Activated naive CD4-positive, alpha-beta T cell treated with anti-CD3 and anti-CD28 coated beads, Interleukin-2, amount 50 U/mL, for 72 hours (primary cell): ENCODE measurements at regions not wholly inside any gene's neighbourhood (a gene's known extent, or its start where the extent isn't known, plus 50 kb on each side); places are given as distances from the start of the nearest gene placed in this dataset.
"Not testable (repeated sequence)": the region's sequence is repeated elsewhere in the genome, so short reads cannot be mapped to it uniquely, and the experiment has no call there.

Experiments
- ATAC-seq, 2 donors: fragments of 150-1000 bp; cut with Tn5 transposase; 2 replicates each; pipeline ENCODE4 v1.10.0; 2021; ENCODE audit warnings: mild to moderate bottlenecking in 2 of 2, moderate library complexity in 2 of 2
- DNase-seq, 2 donors: peaks; one replicate each; pipeline ENCODE4 v3.0.0; 2021 to 2022; ENCODE audit warnings: low spot score in 2 of 2
- H3K27ac Mint-ChIP-seq, 2 donors: one replicate each; pipeline ENCODE4 v1.8.0; 2022; ENCODE audit warnings: mild to moderate bottlenecking in 2 of 2, mixed read lengths in 2 of 2
- H3K36me3 Mint-ChIP-seq, 2 donors: one replicate each; pipeline ENCODE4 v1.8.0; 2022; ENCODE audit warnings: mixed read lengths in 2 of 2
- H3K9me3 Mint-ChIP-seq, 2 donors: one replicate each; pipeline ENCODE4 v1.8.0; 2022; ENCODE audit warnings: mixed read lengths in 2 of 2

DNA sequence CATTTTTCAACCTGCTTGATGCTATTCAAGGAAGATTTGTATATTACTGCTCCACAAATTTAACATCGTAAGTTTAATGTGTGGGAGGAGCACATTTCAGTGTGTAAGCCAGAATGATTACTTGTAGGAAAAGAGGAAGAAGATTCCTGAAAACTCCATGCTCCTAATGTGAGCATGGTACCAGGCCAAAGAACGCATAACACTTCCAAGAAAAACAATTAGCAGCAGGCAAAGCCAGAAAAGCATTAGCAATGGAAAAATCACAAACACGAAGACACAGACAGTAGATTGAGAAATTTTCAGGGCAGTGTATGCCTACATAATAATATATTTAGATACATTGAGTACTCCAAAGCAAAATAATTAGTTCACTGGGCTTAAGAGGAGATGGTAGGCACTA lies 96.6 kb upstream of the CBLB start:
- Mint-ChIP-seq H3K36me3 (peaks cover 0 to 12% of the 10 kb centered on the region in 2 donors), H3K27ac (no peak overlapping the region), H3K9me3 (peaks cover 3 to 12% of the 10 kb centered on the region in 2 donors)
- no peak for DNase-seq
- no peak for ATAC-seq

DNA sequence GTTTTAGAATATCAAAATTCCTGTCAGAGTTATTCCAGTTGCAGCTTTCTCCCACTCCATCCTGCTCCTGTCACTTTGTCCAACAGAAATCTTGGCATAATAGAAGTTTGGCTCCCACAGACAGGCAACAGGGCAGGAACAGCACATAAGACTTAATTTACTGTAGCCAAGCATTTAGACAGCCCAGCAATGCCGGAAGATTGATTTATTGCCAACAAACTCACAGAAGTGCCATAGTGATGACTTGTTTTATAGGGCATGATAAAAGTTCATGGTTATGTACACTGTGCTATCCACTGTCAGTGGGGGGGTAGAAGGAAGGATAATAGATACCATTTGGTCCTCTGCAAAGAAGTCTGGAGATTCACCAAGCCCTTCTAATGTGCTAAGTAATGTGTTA lies 98.3 kb upstream of the CBLB start:
- Mint-ChIP-seq H3K36me3 (peaks cover 15 to 29% of the 10 kb centered on the region in 2 donors), H3K9me3 (peaks cover 18 to 25% of the 10 kb centered on the region in 2 donors), H3K27ac (no peak overlapping the region)
- ATAC-seq (no peak), DNase-seq (no peak)

DNA sequence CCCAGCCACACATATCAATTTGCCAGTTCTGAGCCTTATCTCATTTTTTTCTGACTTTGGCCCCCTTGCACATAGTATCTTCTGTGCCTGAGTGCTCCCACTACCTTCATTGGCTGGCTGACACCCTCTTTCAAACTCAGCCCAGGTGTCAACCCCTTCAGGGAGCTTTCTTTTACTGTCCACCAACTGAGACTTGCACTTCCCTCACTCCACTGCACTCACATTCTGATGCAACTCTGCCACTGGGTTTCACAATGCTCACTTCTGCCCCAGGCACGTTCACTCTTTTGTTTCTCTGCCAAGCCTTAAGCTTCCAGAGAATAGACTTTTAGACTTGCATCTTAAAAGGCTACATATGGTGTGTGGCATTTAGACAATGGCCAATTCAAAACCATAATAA lies 101.5 kb upstream of the CBLB start:
- ATAC-seq (no peak), DNase-seq (no peak)
- H3K27ac Mint-ChIP-seq = no peak overlapping the region
- H3K9me3 Mint-ChIP-seq = peaks cover 21 to 29% of the 10 kb centered on the region in 2 donors
- peaks cover 18 to 28% of the 10 kb centered on the region in 2 donors for H3K36me3 Mint-ChIP-seq

DNA sequence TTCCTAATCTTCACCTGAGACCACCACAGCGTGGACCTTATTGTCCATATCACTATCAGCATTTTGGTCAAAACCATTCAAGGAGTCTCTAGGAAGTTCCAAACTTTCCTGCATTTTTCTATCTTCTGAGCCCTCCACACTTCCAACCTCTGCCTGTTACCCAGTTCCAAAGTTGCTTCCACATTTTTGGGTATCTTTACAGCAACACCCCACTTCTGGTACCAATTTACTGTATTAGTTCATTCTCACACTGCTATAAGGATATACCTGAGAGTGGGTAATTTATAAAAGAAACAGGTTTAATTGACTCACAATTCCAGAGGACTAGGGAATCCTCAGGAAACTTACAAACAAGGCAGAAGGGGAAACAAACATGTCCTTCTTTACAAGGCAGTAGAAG lies 103.3 kb upstream of the CBLB start:
- peaks cover 21 to 29% of the 10 kb centered on the region in 2 donors for H3K9me3 Mint-ChIP-seq
- H3K36me3 Mint-ChIP-seq = peaks cover 18 to 28% of the 10 kb centered on the region in 2 donors
- no peak overlapping the region for H3K27ac Mint-ChIP-seq
- DNase-seq (no peak), ATAC-seq (no peak)

DNA sequence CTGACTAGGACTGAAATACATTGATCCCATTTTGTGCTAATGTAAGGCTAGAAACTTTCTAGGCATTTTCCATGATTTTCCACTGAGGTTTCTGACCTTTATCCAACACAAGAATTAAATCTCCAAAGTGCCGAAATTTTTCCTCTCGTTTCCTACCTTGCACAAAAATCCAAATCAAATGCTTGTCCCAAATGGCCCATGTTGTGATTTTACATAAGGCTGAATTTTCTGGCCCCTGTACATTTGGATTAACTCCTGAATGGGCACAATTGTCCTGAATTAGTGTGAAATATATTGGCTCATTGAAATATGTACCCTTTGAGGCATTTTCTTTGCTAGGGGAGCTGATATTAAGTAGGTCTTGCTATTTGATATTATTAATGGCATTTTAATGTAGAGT lies 105.6 kb upstream of the CBLB start:
- Mint-ChIP-seq H3K27ac (no peak overlapping the region), H3K9me3 (peaks cover 21 to 29% of the 10 kb centered on the region in 2 donors), H3K36me3 (peaks cover 18 to 28% of the 10 kb centered on the region in 2 donors)
- DNase-seq = no peak
- ATAC-seq = no peak

DNA sequence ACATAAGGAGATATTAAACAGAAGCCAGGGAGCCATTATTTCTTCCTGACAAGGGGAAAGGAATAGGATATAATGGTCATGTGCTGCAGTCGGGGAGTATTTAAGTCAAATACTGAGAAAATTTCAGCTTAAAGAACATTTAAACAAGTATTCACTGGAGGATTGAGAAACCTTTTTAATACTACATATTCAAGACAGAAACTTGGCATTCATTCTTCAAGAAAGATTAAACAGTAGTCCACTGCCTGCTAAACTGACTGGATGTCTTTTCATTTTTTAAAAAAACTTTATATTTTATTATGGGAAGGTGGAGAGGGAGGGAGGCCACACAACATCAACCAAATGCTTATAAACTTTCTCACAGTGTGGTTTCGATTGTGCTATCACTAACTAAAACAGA lies 107.4 kb upstream of the CBLB start:
- H3K27ac Mint-ChIP-seq = no peak overlapping the region
- DNase-seq = no peak
- H3K9me3 Mint-ChIP-seq = peaks cover 12 to 13% of the 10 kb centered on the region in 2 donors

DNA sequence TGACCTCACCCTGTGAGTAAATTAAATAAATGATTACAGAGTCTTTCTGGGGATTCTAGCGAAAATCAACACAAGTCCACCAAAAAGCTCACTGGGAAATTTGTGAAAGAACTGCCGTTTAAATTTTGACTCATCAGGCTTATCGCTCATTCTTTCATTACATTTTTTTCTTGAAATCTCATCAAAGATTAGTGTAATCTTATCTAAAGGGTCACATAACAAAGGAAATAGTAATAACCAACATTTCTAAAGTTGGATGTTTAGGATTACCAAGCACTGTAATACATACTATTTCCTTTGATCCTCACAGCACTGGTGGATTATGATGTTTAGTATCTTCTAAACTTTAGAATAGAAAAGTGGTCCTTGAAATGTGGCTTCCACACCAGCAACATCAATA lies 111.1 kb upstream of the CBLB start:
- ATAC-seq = no peak
- no peaks in the 10 kb centered on the region for H3K36me3 Mint-ChIP-seq

More for the DNA sequence above, 107.4 kb upstream of the CBLB start:
- no peak for ATAC-seq
- peaks cover 12 to 14% of the 10 kb centered on the region in 2 donors for H3K36me3 Mint-ChIP-seq

DNA sequence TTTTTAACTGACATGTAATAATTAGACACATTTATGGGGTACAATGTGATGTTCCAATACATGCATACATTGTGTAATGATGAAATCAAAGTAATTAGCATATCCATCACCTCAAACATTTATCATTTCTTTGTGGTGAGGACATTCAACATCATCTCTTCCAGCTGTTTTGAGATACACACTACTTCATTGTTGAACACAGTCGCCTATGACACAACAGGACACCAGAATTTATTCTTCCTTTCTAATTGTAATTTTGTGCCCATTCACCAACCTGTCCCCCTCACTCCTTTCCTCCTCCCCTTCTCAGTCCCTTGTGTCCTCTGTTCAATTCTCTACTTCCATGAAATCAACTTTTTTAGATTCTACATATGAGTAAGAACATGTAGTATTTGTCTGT lies 113.4 kb upstream of the CBLB start:
- Mint-ChIP-seq H3K9me3 (peaks cover 4 to 12% of the 10 kb centered on the region in 2 donors), H3K36me3 (peaks cover 0 to under 1% of the 10 kb centered on the region in 2 donors), H3K27ac (no peak overlapping the region)
- DNase-seq (no peak), ATAC-seq (no peak)

More for the DNA sequence above, 111.1 kb upstream of the CBLB start:
- DNase-seq = no peak
- Mint-ChIP-seq H3K27ac (no peak overlapping the region), H3K9me3 (peaks cover 0 to 6% of the 10 kb centered on the region in 2 donors)

DNA sequence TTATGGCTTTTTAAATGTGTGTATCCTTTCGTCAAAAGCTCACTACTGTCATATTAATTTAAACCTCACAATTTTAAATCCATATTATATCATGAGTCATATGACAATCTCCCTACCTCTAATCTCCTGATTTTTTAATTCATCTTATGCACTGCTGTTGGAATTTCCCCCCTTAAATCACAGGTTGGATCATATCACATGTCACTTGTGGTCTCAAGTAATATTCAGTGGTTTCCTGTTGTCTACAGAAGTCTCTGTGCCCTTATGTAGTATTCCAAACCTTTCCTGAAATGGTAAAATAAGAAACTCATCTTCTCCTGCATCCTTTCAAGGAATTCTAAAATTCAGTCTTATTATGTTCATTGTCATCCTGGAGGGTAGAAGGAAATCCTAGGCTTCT lies 116.0 kb upstream of the CBLB start:
- no peak for ATAC-seq

DNA sequence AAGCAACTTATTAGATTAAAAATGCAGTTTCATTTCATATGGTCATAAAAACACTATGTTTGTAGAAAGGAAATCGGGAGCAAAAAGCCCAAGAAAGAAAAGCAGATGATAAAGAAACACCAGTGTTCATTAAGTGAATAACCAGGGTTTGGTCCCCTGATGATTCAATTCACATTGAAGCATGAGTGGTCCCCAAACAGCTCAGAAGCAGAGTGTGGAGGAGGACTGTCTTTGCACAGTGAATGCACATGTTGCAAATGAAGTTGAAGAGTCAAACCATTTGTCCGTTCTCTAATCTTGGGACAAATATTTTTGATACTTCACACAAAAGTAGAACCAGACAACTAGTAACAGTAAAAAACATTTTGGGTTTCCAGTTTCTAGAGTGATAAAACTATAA lies 117.5 kb upstream of the CBLB start:
- ATAC-seq, DNase-seq, H3K27ac Mint-ChIP-seq: not testable (repeated sequence)
- Mint-ChIP-seq H3K9me3 (peaks cover 24 to 40% of the 10 kb centered on the region in 2 donors), H3K36me3 (peaks cover 25 to 41% of the 10 kb centered on the region in 2 donors)

More for the DNA sequence above, 116.0 kb upstream of the CBLB start:
- no peak overlapping the region for H3K27ac Mint-ChIP-seq
- H3K9me3 Mint-ChIP-seq = peaks cover 17 to 29% of the 10 kb centered on the region in 2 donors
- H3K36me3 Mint-ChIP-seq = peaks cover 15 to 26% of the 10 kb centered on the region in 2 donors
- DNase-seq = no peak

DNA sequence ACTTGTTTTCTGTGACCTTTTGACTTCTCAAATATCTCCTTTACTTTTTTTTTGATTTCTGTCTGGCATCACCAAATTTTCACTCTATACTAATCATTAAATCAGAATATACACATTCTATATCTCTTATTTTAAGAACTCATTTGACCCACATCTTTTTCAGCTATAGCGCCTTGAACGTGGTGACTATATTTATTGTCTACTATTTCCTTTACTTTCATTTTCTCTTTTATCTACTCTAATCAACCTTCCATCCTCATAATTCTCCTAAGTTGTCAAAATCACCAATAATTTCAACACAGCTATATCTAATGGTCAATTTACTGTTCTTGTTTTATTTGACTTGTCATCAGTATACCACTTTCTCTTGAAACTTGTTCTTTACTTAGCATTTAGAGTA lies 119.0 kb upstream of the CBLB start:
- peak overlapping the region in 1 of 2 donors; percentile 60 for H3K27ac Mint-ChIP-seq
- H3K9me3 Mint-ChIP-seq = peaks cover 33 to 51% of the 10 kb centered on the region in 2 donors
- no peak for ATAC-seq
- DNase-seq = no peak
- peaks cover 31 to 41% of the 10 kb centered on the region in 2 donors for H3K36me3 Mint-ChIP-seq

DNA sequence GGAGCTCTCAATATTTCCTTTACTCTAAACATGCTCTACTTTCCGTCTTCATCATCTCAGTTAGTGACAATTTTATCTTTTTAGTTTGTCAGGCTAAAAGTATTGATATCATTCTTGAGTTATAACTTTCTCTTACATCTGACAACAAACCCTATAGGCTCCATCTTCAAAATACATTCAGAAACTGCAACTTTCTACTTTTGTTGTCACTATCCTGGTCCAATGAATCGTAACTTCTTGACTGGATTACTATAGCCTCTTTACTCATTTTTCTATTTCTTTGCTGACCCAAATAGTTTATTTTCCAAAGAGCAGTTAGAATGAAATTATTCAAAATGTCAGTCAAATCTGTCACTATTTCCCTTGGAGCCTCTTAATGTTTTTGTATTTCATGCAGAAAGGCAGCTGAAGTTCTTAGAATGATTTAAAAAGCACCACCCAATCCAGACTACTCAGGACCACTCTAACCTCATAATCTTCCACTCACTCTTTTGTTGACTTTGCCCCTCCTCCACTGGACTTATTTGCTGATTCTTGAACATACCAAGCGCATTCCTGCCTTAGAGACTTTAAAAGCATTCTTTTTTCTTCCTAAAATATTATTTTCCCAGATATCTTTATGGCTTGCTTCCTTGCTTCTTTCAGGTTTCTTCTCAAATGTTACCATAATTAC lies 119.9 kb upstream of the CBLB start:
- H3K27ac Mint-ChIP-seq = peak overlapping the region in 1 of 2 donors; percentile 60
- DNase-seq = no peak
- peaks cover 31 to 41% of the 10 kb centered on the region in 2 donors for H3K36me3 Mint-ChIP-seq
- ATAC-seq = peak in 1 of 2 donors; percentile 34
- peaks cover 33 to 49% of the 10 kb centered on the region in 2 donors for H3K9me3 Mint-ChIP-seq

DNA sequence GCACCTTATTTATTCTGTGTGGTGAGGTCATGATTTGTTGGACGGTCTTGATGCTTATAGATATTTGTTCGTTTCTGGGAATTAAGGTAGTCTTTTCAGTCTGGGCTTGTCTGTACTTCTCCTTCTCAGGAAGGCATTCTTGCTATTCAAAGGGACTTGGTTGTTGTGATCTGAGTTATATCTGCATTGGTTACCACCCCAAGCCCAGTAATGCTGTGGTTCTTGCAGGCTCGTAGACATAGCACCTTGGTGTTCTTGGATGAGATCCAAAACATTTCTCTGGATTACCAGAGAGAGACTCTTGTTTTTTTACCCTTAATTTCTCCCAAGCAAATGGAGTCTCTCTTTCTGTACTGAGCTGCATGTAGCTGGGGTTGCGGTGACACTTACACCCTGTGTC lies 128.0 kb upstream of the CBLB start:
- ATAC-seq = no peak

DNA sequence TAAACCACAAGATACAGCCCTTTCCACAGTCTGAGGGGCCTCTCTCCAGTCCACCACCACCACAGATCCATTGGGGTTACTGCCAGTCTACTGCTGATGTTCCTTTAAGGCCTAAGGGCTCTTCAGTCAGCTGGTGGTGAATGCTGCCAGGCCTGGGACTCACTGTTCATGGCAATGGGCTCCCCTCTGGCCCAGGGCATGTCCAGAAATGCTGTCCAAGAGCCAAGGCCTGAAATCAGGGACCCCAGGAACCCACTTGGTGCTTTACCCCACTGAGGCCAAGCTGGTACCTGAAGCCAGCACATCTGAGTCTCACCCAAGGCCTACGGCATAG lies 128.6 kb upstream of the CBLB start:
- DNase-seq = no peak
- ATAC-seq = no peak
- peaks cover 12 to 24% of the 10 kb centered on the region in 2 donors for H3K9me3 Mint-ChIP-seq
- H3K36me3 Mint-ChIP-seq = peaks cover 8 to 23% of the 10 kb centered on the region in 2 donors
- no peak overlapping the region for H3K27ac Mint-ChIP-seq

More for the DNA sequence above, 128.0 kb upstream of the CBLB start:
- Mint-ChIP-seq H3K9me3 (peaks cover 14 to 27% of the 10 kb centered on the region in 2 donors), H3K27ac (no peak overlapping the region), H3K36me3 (peaks cover 10 to 23% of the 10 kb centered on the region in 2 donors)
- DNase-seq = no peak

DNA sequence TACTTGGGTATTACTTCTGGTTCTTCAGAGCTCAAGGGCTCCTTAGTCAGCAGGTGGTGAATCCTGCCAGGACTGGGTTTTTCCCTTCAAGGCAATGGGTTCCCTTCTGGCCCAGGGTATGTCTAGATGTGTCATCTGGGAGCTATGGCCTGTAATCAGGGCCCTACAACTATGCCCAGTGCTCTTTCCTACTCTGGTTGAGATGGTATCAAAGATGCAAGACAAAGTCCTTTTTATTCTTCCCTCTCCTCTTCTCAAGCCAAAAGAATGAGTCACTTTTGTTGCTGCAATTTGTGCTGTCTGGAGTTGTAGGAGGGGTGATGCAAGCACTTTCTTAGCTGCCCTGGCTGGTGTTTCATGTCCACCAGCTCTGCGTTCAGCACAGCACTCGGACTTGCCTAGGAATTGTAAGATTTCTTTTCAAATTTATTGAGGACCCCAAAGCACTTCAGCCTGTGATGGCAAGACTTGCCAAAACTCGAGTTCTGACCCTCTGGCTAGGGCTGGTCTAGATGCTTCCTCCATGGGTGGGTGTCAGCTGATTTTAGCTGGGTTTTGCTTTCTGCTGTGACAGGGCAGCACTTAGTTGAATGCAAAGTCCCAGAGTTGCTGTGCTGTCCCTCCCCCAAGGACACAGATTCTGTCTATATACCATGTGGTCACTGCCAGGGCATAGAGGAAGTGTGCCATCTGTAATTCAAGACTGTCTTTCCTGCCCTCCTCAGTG lies 129.2 kb upstream of the CBLB start:
- DNase-seq (peak in 1 of 2 donors; percentile 57), ATAC-seq (peak in 1 of 2 donors; percentile 94)
- H3K27ac Mint-ChIP-seq = no peak overlapping the region
- peaks cover 8 to 25% of the 10 kb centered on the region in 2 donors for H3K36me3 Mint-ChIP-seq
- H3K9me3 Mint-ChIP-seq = peaks cover 9 to 19% of the 10 kb centered on the region in 2 donors

DNA sequence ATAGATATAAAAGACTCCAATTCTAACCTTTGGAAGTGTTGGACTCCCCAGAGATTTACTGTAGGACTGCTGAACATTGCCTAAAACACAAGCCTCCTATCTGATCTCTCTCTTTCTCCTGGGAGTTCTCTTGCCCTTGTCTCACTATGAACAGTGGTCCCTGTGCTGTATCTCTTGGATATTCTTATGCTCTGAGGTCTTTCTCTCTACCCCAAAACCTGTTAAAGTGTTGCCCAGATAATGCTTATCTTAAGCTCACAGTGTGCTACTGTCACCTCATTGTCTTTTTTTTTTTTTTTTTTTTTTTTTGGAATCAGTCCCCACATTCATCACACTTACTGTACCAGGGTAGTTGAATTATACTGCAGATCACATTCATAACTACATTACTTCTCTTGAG lies 131.0 kb upstream of the CBLB start:
- ATAC-seq = no peak
- DNase-seq = no peak
- Mint-ChIP-seq H3K36me3 (peaks cover 8 to 26% of the 10 kb centered on the region in 2 donors), H3K9me3 (peaks cover 9 to 17% of the 10 kb centered on the region in 2 donors), H3K27ac (no peak overlapping the region)

DNA sequence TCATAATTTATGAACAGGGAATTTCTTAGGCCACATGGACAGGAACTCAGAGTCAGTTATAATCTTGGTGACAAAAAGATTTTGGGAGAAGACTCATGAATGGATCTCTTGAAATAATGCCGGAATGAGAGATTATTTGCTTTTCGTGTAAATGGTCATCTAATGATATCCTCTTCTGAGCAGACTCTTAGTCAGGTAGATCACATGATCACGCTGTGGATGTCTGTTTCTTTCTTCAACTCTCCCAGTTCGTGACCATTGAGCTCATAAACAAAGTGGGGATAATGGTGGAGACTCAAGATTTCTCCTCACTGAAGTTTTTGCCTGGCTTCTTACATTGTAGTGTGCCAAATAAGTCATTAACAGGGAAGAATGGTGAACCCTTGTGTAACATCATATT lies 133.1 kb upstream of the CBLB start:
- Mint-ChIP-seq H3K27ac (no peak overlapping the region), H3K9me3 (peaks cover 1 to 8% of the 10 kb centered on the region in 2 donors), H3K36me3 (peaks cover 3 to 18% of the 10 kb centered on the region in 2 donors)
- DNase-seq = no peak
- no peak for ATAC-seq
